ENCODE measurements at regions not wholly inside any gene's neighbourhood (a gene's known extent, or its start where the extent isn't known, plus 50 kb on each side); places are given as distances from the start of the nearest gene placed in this dataset.

DNA sequence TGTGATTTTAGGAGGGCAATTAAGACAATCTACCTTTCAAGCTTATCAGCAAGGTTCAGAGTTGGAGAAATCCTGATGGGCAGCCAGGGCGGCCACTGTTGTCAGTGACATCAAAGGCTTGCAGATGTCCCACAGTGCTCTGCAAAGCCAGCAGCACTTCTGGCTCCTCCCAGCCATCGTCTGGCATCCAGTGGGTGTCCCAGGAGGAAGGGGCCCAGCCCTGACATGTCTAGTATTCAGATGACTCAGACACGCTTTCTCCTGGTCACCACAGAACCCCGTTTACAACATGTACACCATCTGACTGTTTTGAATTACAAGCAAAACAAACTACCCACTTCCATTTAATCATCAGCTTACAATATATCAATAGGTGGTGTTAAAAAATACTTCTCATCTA, 61.4 kb downstream of the CYRIA start:
- no peaks in the 10 kb centered on the region for H3K9me3 ChIP-seq
- DNase-seq (ENCODE audit: low spot score) = no peak
- intact Hi-C loops (cut with DNase I) = no loop called here
- no peaks in the 10 kb centered on the region for H3K4me1 ChIP-seq (replicated peaks)
- H3K4me3 ChIP-seq = no peak overlapping the region
- 75% methylated on average over 4 of the region's 4 CpGs for WGBS
- no peak overlapping the region for H3K27ac ChIP-seq
- TF ChIP-seq POLR2AphosphoS5 (IDR thresholded peaks at IDR 0.05) = no peak
- TF ChIP-seq POLR2A (IDR thresholded peaks at IDR 0.05) = no peak
- TF ChIP-seq, protein P1, sequence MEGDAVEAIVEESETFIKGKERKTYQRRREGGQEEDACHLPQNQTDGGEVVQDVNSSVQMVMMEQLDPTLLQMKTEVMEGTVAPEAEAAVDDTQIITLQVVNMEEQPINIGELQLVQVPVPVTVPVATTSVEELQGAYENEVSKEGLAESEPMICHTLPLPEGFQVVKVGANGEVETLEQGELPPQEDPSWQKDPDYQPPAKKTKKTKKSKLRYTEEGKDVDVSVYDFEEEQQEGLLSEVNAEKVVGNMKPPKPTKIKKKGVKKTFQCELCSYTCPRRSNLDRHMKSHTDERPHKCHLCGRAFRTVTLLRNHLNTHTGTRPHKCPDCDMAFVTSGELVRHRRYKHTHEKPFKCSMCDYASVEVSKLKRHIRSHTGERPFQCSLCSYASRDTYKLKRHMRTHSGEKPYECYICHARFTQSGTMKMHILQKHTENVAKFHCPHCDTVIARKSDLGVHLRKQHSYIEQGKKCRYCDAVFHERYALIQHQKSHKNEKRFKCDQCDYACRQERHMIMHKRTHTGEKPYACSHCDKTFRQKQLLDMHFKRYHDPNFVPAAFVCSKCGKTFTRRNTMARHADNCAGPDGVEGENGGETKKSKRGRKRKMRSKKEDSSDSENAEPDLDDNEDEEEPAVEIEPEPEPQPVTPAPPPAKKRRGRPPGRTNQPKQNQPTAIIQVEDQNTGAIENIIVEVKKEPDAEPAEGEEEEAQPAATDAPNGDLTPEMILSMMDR (IDR thresholded peaks at IDR 0.05) = no peak
- no peaks in the 10 kb centered on the region for H3K27me3 ChIP-seq (replicated peaks; ENCODE audit: insufficient read depth)
- H3K36me3 ChIP-seq = no peaks in the 10 kb centered on the region

DNA sequence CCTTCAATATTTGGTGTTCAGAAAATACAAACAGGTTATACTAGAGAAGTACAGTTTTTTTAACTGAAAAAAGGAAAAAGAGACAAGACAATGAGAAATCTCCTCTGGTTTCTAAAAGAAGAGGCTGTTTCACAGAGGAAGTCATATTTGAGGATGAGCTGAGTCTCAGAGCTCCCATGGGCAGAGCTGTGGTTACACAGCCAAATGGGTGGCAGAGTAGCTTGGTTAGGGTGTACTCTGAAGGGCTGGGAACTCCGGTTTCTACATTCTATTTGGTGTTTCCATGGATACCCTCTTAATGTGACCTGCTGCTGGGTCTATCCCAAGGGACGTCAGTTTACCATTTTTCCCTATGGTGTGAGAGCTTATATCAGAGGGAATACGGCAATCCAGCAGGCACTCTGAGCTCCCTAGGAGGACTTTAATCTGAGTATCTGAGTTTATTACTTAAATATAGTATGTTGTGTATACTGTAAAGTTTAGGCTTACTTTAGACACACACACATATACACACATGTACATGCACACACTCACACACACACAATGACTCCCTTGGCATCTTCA, 74.2 kb downstream of the CYRIA start:
- H3K36me3 ChIP-seq = no peaks in the 10 kb centered on the region
- H3K4me3 ChIP-seq = no peak overlapping the region
- no peaks in the 10 kb centered on the region for H3K9me3 ChIP-seq
- intact Hi-C loops (cut with DNase I) = no loop called here
- H3K27ac ChIP-seq = no peak overlapping the region
- no peak for DNase-seq (ENCODE audit: low spot score)
- no peaks in the 10 kb centered on the region for H3K27me3 ChIP-seq (replicated peaks; ENCODE audit: insufficient read depth)
- H3K4me1 ChIP-seq (replicated peaks) = no peaks in the 10 kb centered on the region
- 89% methylated on average over 3 of the region's 3 CpGs for WGBS
- TF ChIP-seq POLR2A (IDR thresholded peaks at IDR 0.05) (no peak), POLR2AphosphoS5 (IDR thresholded peaks at IDR 0.05) (no peak)
- TF ChIP-seq, protein P1 (IDR thresholded peaks at IDR 0.05) = no peak

DNA sequence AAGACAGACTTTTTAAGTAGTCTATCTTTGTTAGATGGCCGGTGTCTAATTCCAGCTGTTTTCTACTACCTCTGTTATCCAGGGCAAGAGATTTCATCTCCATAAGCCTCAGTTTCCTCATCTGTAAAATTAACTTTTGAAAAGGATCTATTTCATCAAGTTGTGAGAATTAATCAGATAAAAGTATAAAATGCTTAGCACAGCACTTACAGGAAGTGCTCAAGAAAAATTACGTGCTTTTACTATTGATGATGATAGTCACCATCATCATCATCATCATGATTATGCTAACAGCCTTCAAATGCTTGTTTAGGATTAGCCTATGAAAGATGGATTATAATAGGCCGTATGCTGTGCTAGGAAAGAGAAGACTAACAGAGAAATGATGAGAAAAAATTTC, 76.2 kb downstream of the CYRIA start:
- H3K36me3 ChIP-seq = no peaks in the 10 kb centered on the region
- intact Hi-C loops (cut with DNase I) = no loop called here
- no peak overlapping the region for H3K27ac ChIP-seq
- DNase-seq (ENCODE audit: low spot score) = no peak
- whole genome bisulfite sequencing = 92% methylated on average over 3 of the region's 3 CpGs
- no peaks in the 10 kb centered on the region for H3K9me3 ChIP-seq
- H3K4me3 ChIP-seq = no peak overlapping the region
- TF ChIP-seq POLR2A (IDR thresholded peaks at IDR 0.05) (no peak), POLR2AphosphoS5 (IDR thresholded peaks at IDR 0.05) (no peak)
- TF ChIP-seq, protein P1 (IDR thresholded peaks at IDR 0.05) = no peak
- no peaks in the 10 kb centered on the region for H3K4me1 ChIP-seq (replicated peaks)
- no peaks in the 10 kb centered on the region for H3K27me3 ChIP-seq (replicated peaks; ENCODE audit: insufficient read depth)

DNA sequence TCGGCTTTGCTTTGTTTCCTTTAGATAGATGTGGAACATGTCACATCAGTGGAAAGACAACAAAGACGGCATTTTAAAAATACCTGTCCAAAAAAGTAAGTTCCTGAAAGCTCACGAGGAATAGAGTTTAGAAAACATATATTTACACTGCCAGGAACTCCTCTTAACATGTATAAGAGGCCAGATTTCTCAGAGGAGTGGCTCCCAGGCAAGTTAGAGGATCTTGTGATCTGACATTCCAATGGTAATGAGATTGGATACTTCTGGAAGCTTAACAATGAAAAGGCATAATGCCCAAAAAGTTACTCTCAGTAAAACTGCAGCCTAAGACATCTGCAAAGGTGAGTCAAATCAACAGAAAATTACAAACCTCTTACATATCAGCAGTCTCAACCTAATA, 77.1 kb downstream of the CYRIA start:
- DNase-seq (ENCODE audit: low spot score) = no peak
- Histone ChIP-seq H3K36me3 (no peaks in the 10 kb centered on the region), H3K27ac (no peak overlapping the region), H3K4me3 (no peak overlapping the region), H3K4me1 (replicated peaks) (no peaks in the 10 kb centered on the region), H3K9me3 (no peaks in the 10 kb centered on the region), H3K27me3 (replicated peaks; ENCODE audit: insufficient read depth) (no peaks in the 10 kb centered on the region)
- intact Hi-C loops (cut with DNase I) = no loop called here
- 60% methylated on average over 3 of the region's 3 CpGs for WGBS
- TF ChIP-seq POLR2A (IDR thresholded peaks at IDR 0.05) (no peak), POLR2AphosphoS5 (IDR thresholded peaks at IDR 0.05) (no peak)
- TF ChIP-seq, protein P1 (IDR thresholded peaks at IDR 0.05) = no peak

DNA sequence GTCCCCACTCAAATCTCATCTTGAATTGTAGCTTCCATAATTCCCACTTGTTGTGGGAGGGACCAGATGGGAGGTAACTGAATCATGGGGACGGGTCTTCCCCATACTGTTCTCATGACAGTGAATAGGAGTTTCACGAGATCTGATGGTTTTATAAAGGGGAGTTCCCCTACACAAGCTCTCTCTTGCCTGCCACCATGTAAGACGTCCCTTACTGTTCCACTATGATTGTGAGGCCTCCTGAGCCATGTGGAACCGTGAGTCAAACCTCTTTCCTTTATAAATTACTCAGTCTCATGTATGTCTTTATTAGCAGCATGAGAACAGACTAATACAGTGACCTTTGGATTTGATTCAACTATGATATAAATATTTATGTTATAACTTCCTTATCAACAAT, 78.0 kb downstream of the CYRIA start:
- intact Hi-C loops (cut with DNase I) = no loop called here
- Histone ChIP-seq H3K9me3 (no peaks in the 10 kb centered on the region), H3K27me3 (replicated peaks; ENCODE audit: insufficient read depth) (no peaks in the 10 kb centered on the region), H3K36me3 (no peaks in the 10 kb centered on the region), H3K27ac (no peak overlapping the region), H3K4me3 (no peak overlapping the region), H3K4me1 (replicated peaks) (no peaks in the 10 kb centered on the region)
- DNase-seq (ENCODE audit: low spot score) = no peak
- TF ChIP-seq POLR2A (IDR thresholded peaks at IDR 0.05) (no peak), POLR2AphosphoS5 (IDR thresholded peaks at IDR 0.05) (no peak)
- TF ChIP-seq, protein P1 (IDR thresholded peaks at IDR 0.05) = no peak
- 69% methylated on average over 4 of the region's 4 CpGs for WGBS
